Left ventricle myocardium inferior (tissue), 1 donor: ENCODE measurements at regions not wholly inside any gene's neighbourhood (a gene's known extent, or its start where the extent isn't known, plus 50 kb on each side); places are given as distances from the start of the nearest gene placed in this dataset.

ENCODE experiments used
- DNase-seq: peaks from one replicate; pipeline ENCODE4 v3.0.0-alpha.2; 2020
- H3K27ac ChIP-seq: fragments of 200-600 bp; replicated peaks from 2 replicates; pipeline ENCODE4 v1.8.0; 2021
- H3K27me3 ChIP-seq: fragments of 200-600 bp; 2 replicates; pipeline ENCODE4 v1.8.0; 2021; ENCODE audit warnings: low read depth
- H3K36me3 ChIP-seq: fragments of 200-600 bp; 2 replicates; pipeline ENCODE4 v1.8.0; 2021
- H3K4me1 ChIP-seq: fragments of 200-600 bp; 2 replicates; pipeline ENCODE4 v1.8.0; 2021
- H3K4me3 ChIP-seq: fragments of 200-600 bp; 2 replicates; pipeline ENCODE4 v1.8.0; 2021; ENCODE audit warnings: mild to moderate bottlenecking, moderate library complexity
- H3K9me3 ChIP-seq: fragments of 200-600 bp; replicated peaks from 2 replicates; pipeline ENCODE4 v1.8.0; 2021
- intact Hi-C: fragments of 100-400 bp; cut with micrococcal nuclease; formaldehyde crosslinking; loops from one replicate; pipeline ENCODE4 v1.11.0; 2022
- TF ChIP-seq, protein P1 (sequence below): fragments of 200-600 bp; IDR thresholded peaks from 2 replicates; pipeline ENCODE4 v1.8.0; 2021; ENCODE audit warnings: antibody characterized with exemption, mild to moderate bottlenecking, borderline replicate concordance
- donor health status: DM: no; HTN: yes; CAD: no; lungs with severe emphysema.

DNA sequence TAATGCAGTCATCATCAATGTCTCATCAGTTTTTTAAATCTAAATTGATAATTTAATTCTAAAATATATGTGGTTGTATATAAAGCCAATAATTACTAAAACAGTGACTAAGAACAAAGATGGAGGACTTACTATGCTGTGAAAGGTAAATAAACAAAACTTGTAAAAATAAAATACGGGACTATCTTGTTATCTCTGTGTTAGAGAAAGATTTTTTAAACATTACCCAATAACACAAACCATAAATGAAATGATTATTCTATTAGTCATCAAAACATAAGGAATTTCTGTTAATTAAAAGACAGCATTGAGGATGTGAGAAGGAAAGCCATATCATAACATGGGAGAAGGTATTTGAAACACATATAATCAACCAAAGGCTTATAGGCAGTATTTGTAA, 226.2 kb upstream of the SMC2 start:
- no peaks in the 10 kb centered on the region for H3K27me3 ChIP-seq
- TF ChIP-seq, protein P1, sequence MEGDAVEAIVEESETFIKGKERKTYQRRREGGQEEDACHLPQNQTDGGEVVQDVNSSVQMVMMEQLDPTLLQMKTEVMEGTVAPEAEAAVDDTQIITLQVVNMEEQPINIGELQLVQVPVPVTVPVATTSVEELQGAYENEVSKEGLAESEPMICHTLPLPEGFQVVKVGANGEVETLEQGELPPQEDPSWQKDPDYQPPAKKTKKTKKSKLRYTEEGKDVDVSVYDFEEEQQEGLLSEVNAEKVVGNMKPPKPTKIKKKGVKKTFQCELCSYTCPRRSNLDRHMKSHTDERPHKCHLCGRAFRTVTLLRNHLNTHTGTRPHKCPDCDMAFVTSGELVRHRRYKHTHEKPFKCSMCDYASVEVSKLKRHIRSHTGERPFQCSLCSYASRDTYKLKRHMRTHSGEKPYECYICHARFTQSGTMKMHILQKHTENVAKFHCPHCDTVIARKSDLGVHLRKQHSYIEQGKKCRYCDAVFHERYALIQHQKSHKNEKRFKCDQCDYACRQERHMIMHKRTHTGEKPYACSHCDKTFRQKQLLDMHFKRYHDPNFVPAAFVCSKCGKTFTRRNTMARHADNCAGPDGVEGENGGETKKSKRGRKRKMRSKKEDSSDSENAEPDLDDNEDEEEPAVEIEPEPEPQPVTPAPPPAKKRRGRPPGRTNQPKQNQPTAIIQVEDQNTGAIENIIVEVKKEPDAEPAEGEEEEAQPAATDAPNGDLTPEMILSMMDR: no peak
- no peak for DNase-seq
- intact Hi-C loops: no loop called here
- H3K27ac ChIP-seq: no peak overlapping the region
- H3K4me3 ChIP-seq: no peak overlapping the region
- H3K4me1 ChIP-seq: no peaks in the 10 kb centered on the region
- no peaks in the 10 kb centered on the region for H3K36me3 ChIP-seq
- H3K9me3 ChIP-seq: no peaks in the 10 kb centered on the region

DNA sequence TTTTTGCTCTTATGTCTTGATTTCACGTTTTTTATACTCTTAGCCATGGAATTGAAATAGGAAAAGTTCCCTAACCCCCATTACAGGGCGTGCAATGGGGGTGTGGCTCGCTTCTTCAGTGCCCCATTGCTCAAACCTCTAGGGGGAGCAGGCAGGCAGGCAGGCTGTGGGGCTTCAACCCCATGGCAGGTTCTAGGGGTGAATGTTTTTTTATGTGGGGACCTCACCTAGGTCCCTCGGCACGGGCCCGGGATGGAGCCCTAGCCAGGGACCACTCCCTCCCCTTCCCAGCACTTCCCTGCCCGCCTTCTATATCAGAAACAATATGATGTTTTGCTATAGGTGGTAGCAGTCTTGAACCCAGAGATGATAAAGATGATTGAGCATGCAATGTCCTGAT, 221.3 kb upstream of the SMC2 start:
- DNase-seq: no peak
- intact Hi-C loops: no loop called here

GRCh38 chr9:103881419-103881818, 212.7 kb upstream of the SMC2 start:
- H3K4me1 ChIP-seq: no peaks in the 10 kb centered on the region
- intact Hi-C loops: no loop called here
- H3K36me3 ChIP-seq: no peaks in the 10 kb centered on the region
- H3K27ac ChIP-seq: no peak overlapping the region
- no peaks in the 10 kb centered on the region for H3K27me3 ChIP-seq
- H3K4me3 ChIP-seq: no peak overlapping the region
- no peak for DNase-seq
- no peaks in the 10 kb centered on the region for H3K9me3 ChIP-seq
- TF ChIP-seq, protein P1: no peak

More for the DNA sequence above, 221.3 kb upstream of the SMC2 start:
- Histone ChIP-seq H3K27ac (no peak overlapping the region), H3K4me1 (no peaks in the 10 kb centered on the region), H3K9me3 (no peaks in the 10 kb centered on the region), H3K4me3 (no peak overlapping the region), H3K36me3 (no peaks in the 10 kb centered on the region), H3K27me3 (no peaks in the 10 kb centered on the region)
- TF ChIP-seq, protein P1: no peak

DNA sequence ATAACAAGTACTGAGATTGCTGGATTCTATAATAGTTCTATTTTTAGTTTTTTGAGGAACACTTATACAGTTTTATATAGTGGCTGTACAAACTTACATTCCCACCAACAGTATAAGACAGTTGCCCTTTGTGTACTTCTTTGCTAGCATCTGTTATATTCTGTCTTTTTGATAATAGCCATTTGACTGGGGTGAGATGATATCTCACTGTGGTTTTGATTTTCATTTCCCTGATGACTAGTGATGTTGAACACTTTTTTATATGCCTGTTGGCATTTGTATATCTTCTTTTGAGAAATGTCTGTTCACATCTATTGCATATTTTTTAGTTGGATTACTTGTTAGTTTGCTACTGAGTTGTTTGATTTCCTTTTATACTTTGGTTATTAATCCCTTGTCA, 204.1 kb upstream of the SMC2 start:
- no peak for DNase-seq
- intact Hi-C loops: no loop called here
- Histone ChIP-seq H3K4me1 (no peaks in the 10 kb centered on the region), H3K9me3 (no peaks in the 10 kb centered on the region), H3K36me3 (no peaks in the 10 kb centered on the region), H3K4me3 (no peak overlapping the region), H3K27ac (no peak overlapping the region), H3K27me3 (no peaks in the 10 kb centered on the region)
- TF ChIP-seq, protein P1: no peak

DNA sequence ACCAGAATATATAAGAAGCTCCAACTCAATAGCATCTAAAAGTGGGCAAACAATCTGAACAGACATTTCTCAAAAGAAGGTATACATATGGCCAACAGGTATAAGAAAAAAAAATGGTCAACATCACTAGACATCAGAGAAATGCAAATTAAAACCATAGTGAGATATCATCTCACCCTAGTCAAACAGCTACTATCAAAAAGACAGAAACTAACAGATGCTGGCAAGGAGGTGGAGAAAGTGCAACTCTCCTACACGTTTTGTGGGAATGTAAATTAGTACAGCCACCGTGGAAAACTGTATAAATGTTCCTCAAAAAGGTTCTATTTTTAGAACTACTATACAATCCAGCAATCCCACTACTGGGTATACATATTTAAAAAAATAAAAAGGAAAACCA, 199.9 kb upstream of the SMC2 start:
- Histone ChIP-seq H3K27ac (no peak overlapping the region), H3K4me3 (no peak overlapping the region), H3K4me1 (no peaks in the 10 kb centered on the region), H3K9me3 (no peaks in the 10 kb centered on the region), H3K36me3 (no peaks in the 10 kb centered on the region), H3K27me3 (no peaks in the 10 kb centered on the region)
- intact Hi-C loops: no loop called here
- no peak for DNase-seq
- TF ChIP-seq, protein P1: no peak

GRCh38 chr9:103898550-103898949, 195.6 kb upstream of the SMC2 start:
- Histone ChIP-seq H3K9me3 (no peaks in the 10 kb centered on the region), H3K27ac (no peak overlapping the region), H3K4me3 (no peak overlapping the region), H3K27me3 (no peaks in the 10 kb centered on the region), H3K36me3 (no peaks in the 10 kb centered on the region), H3K4me1 (no peaks in the 10 kb centered on the region)
- TF ChIP-seq, protein P1: no peak
- intact Hi-C loops: no loop called here
- no peak for DNase-seq
